ENCODE measurements at regions not wholly inside any gene's neighbourhood (a gene's known extent, or its start where the extent isn't known, plus 50 kb on each side); places are given as distances from the start of the nearest gene placed in this dataset.

DNA sequence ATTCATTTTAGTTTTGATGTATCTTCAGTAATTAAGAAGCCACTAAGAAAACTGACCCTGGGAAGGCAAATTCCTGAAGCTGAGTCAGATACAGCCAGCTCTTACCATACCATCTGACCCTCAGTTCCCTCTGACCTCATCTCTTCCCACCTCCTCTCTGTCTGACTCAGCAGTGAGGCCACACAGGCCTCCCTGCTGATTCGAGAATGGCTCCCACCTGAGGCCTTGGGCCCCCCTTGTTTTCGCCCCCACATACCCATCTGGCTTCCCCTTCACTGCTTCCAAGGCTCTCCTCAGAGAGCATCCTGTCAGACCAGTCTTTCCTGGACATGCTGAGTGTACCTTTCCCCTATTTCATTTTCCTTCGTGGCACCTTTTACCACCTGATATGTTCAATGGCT is 71.0 kb upstream of the CYP1B1 start (continued):
- TF ChIP-seq, protein P1, sequence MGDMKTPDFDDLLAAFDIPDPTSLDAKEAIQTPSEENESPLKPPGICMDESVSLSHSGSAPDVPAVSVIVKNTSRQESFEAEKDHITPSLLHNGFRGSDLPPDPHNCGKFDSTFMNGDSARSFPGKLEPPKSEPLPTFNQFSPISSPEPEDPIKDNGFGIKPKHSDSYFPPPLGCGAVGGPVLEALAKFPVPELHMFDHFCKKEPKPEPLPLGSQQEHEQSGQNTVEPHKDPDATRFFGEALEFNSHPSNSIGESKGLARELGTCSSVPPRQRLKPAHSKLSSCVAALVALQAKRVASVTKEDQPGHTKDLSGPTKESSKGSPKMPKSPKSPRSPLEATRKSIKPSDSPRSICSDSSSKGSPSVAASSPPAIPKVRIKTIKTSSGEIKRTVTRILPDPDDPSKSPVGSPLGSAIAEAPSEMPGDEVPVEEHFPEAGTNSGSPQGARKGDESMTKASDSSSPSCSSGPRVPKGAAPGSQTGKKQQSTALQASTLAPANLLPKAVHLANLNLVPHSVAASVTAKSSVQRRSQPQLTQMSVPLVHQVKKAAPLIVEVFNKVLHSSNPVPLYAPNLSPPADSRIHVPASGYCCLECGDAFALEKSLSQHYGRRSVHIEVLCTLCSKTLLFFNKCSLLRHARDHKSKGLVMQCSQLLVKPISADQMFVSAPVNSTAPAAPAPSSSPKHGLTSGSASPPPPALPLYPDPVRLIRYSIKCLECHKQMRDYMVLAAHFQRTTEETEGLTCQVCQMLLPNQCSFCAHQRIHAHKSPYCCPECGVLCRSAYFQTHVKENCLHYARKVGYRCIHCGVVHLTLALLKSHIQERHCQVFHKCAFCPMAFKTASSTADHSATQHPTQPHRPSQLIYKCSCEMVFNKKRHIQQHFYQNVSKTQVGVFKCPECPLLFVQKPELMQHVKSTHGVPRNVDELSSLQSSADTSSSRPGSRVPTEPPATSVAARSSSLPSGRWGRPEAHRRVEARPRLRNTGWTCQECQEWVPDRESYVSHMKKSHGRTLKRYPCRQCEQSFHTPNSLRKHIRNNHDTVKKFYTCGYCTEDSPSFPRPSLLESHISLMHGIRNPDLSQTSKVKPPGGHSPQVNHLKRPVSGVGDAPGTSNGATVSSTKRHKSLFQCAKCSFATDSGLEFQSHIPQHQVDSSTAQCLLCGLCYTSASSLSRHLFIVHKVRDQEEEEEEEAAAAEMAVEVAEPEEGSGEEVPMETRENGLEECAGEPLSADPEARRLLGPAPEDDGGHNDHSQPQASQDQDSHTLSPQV (IDR thresholded peaks at IDR 0.05): peak; percentile 63
- 0 out of 2 replicates have a peak, but pooled peaks have one; percentile 1 for TF ChIP-seq SOX6 (IDR thresholded peaks at IDR 0.05)
- TF ChIP-seq ARHGAP35 (IDR thresholded peaks at IDR 0.05; ENCODE audit: partially characterized antibody): no peak
- no peak for TF ChIP-seq BCL6 (CRISPR knock-in tag; IDR thresholded peaks at IDR 0.05)
- 0 out of 2 replicates have a peak, but pooled peaks have one; percentile 49 for TF ChIP-seq SMARCA4 (IDR thresholded peaks at IDR 0.05)
- no peak for TF ChIP-seq POLR3G (IDR thresholded peaks at IDR 0.05; ENCODE audit: extremely low read depth, insufficient read length, insufficient replicate concordance)
- TF ChIP-seq ZSCAN32 (CRISPR knock-in tag; IDR thresholded peaks at IDR 0.05): 0 out of 2 replicates have a peak, but pooled peaks have one; percentile 15
- no peak for TF ChIP-seq ZBTB8A (IDR thresholded peaks at IDR 0.05; ENCODE audit: partially characterized antibody)
- 0 out of 2 replicates have a peak, but pooled peaks have one; percentile 14 for TF ChIP-seq GATAD2A (IDR thresholded peaks at IDR 0.05)
- TF ChIP-seq, protein P2, sequence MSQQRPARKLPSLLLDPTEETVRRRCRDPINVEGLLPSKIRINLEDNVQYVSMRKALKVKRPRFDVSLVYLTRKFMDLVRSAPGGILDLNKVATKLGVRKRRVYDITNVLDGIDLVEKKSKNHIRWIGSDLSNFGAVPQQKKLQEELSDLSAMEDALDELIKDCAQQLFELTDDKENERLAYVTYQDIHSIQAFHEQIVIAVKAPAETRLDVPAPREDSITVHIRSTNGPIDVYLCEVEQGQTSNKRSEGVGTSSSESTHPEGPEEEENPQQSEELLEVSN (IDR thresholded peaks at IDR 0.05; ENCODE audit: borderline replicate concordance in 1 of 2, extremely low read depth in 1 of 2, insufficient read depth in 1 of 2, insufficient read length in 1 of 2, low read depth in 1 of 2, low read length in 1 of 2, poor library complexity in 1 of 2, severe bottlenecking in 1 of 2): peak in 1 of 2 experiments; percentile 26
- TF ChIP-seq MXI1 (IDR thresholded peaks at IDR 0.05; ENCODE audit: low read depth, low read length): no peak
- 0 out of 2 replicates have a peak, but pooled peaks have one; percentile 34 for TF ChIP-seq NR2C1 (IDR thresholded peaks at IDR 0.05)
- peak; percentile 78 for TF ChIP-seq NR2C1 (tag; IDR thresholded peaks at IDR 0.05)
- TF ChIP-seq, protein P3, sequence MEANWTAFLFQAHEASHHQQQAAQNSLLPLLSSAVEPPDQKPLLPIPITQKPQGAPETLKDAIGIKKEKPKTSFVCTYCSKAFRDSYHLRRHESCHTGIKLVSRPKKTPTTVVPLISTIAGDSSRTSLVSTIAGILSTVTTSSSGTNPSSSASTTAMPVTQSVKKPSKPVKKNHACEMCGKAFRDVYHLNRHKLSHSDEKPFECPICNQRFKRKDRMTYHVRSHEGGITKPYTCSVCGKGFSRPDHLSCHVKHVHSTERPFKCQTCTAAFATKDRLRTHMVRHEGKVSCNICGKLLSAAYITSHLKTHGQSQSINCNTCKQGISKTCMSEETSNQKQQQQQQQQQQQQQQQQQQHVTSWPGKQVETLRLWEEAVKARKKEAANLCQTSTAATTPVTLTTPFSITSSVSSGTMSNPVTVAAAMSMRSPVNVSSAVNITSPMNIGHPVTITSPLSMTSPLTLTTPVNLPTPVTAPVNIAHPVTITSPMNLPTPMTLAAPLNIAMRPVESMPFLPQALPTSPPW (CRISPR knock-in tag; IDR thresholded peaks at IDR 0.05): peak; percentile 63
- peak; percentile 87 for TF ChIP-seq JUND (IDR thresholded peaks at IDR 0.05; ENCODE audit: borderline replicate concordance, low read depth, low read length)
- peak; percentile 83; the same call in 2 of the 3 replicates for TF ChIP-seq JUND (tag; IDR thresholded peaks at IDR 0.05; ENCODE audit: borderline replicate concordance, low read depth, low read length)
- TF ChIP-seq HDGF (IDR thresholded peaks at IDR 0.05): 0 out of 2 replicates have a peak, but pooled peaks have one; percentile 44
- TF ChIP-seq, protein P4, sequence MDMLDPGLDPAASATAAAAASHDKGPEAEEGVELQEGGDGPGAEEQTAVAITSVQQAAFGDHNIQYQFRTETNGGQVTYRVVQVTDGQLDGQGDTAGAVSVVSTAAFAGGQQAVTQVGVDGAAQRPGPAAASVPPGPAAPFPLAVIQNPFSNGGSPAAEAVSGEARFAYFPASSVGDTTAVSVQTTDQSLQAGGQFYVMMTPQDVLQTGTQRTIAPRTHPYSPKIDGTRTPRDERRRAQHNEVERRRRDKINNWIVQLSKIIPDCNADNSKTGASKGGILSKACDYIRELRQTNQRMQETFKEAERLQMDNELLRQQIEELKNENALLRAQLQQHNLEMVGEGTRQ (CRISPR knock-in tag; IDR thresholded peaks at IDR 0.05): peak; percentile 8; the same call in 1 of the 2 replicates
- TF ChIP-seq, protein P5, sequence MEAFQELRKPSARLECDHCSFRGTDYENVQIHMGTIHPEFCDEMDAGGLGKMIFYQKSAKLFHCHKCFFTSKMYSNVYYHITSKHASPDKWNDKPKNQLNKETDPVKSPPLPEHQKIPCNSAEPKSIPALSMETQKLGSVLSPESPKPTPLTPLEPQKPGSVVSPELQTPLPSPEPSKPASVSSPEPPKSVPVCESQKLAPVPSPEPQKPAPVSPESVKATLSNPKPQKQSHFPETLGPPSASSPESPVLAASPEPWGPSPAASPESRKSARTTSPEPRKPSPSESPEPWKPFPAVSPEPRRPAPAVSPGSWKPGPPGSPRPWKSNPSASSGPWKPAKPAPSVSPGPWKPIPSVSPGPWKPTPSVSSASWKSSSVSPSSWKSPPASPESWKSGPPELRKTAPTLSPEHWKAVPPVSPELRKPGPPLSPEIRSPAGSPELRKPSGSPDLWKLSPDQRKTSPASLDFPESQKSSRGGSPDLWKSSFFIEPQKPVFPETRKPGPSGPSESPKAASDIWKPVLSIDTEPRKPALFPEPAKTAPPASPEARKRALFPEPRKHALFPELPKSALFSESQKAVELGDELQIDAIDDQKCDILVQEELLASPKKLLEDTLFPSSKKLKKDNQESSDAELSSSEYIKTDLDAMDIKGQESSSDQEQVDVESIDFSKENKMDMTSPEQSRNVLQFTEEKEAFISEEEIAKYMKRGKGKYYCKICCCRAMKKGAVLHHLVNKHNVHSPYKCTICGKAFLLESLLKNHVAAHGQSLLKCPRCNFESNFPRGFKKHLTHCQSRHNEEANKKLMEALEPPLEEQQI (IDR thresholded peaks at IDR 0.05): no peak
- TF ChIP-seq ZNF584 (CRISPR knock-in tag; IDR thresholded peaks at IDR 0.05; ENCODE audit: low read depth): peak; percentile 75; the same call in 1 of the 2 replicates

Measured in K562 (cell line).